Neural progenitor cell (in vitro differentiated cells): ENCODE measurements at regions not wholly inside any gene's neighbourhood (a gene's known extent, or its start where the extent isn't known, plus 50 kb on each side); places are given as distances from the start of the nearest gene placed in this dataset.

Source experiments
- EZH2 ChIP-seq: fragments of 200-600 bp; sonication (generic); IDR thresholded peaks from 2 replicates; pipeline ENCODE4 v1.6.1; 2017; ENCODE audit warnings: antibody characterized with exemption, mild to moderate bottlenecking, moderate library complexity
- EZH2phosphoT487 ChIP-seq: fragments of 200-600 bp; sonication (generic); IDR thresholded peaks from 2 replicates; pipeline ENCODE4 v1.6.1; 2017; ENCODE audit warnings: antibody characterized with exemption
- TF ChIP-seq, protein P1 (sequence below): fragments of 200-600 bp; sonication (generic); IDR thresholded peaks from 2 replicates; pipeline ENCODE4 v1.5.1; 2017; ENCODE audit warnings: antibody characterized with exemption, mild to moderate bottlenecking

GRCh38 chr1:58898739-58899586 is 115.1 kb upstream of the JUN start:
- TF ChIP-seq, protein P1, sequence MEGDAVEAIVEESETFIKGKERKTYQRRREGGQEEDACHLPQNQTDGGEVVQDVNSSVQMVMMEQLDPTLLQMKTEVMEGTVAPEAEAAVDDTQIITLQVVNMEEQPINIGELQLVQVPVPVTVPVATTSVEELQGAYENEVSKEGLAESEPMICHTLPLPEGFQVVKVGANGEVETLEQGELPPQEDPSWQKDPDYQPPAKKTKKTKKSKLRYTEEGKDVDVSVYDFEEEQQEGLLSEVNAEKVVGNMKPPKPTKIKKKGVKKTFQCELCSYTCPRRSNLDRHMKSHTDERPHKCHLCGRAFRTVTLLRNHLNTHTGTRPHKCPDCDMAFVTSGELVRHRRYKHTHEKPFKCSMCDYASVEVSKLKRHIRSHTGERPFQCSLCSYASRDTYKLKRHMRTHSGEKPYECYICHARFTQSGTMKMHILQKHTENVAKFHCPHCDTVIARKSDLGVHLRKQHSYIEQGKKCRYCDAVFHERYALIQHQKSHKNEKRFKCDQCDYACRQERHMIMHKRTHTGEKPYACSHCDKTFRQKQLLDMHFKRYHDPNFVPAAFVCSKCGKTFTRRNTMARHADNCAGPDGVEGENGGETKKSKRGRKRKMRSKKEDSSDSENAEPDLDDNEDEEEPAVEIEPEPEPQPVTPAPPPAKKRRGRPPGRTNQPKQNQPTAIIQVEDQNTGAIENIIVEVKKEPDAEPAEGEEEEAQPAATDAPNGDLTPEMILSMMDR = no peak
- no peak for TF ChIP-seq EZH2phosphoT487
- TF ChIP-seq EZH2 = no peak
